ENCODE measurements at regions not wholly inside any gene's neighbourhood (a gene's known extent, or its start where the extent isn't known, plus 50 kb on each side); places are given as distances from the start of the nearest gene placed in this dataset.

GRCh38 chr3:105228696-105229095 lies 138.0 kb upstream of the ALCAM start:
- FAIRE-seq: no peak
- no peak for DNase-seq (ENCODE audit: low read depth, low spot score)

GRCh38 chr3:105232553-105232952 lies 134.2 kb upstream of the ALCAM start:
- H3K4me2 ChIP-seq (ENCODE audit: control insufficient read depth, extremely low read depth, insufficient read depth, low read depth, low read length): no peak overlapping the region
- H4K20me1 ChIP-seq (ENCODE audit: control insufficient read depth, extremely low read depth, insufficient read depth, low read length): no peaks in the 10 kb centered on the region
- no peaks in the 10 kb centered on the region for H3K9me1 ChIP-seq (ENCODE audit: control insufficient read depth, extremely low read depth, insufficient read depth, low read length)
- H3K27ac ChIP-seq (ENCODE audit: control insufficient read depth, insufficient read depth, low read length): no peak overlapping the region
- H3K79me2 ChIP-seq (ENCODE audit: control insufficient read depth, insufficient read depth, low read length): no peaks in the 10 kb centered on the region
- H3K4me1 ChIP-seq (ENCODE audit: control insufficient read depth, extremely low read depth, insufficient read depth, low read length): no peaks in the 10 kb centered on the region
- peaks cover 3% of the 10 kb centered on the region for H3K9me3 ChIP-seq (ENCODE audit: control insufficient read depth, low read depth, low read length)
- no peaks in the 10 kb centered on the region for H3K36me3 ChIP-seq (ENCODE audit: control insufficient read depth in 2 of 2, extremely low read depth in 1 of 2, insufficient read depth in 2 of 2, low read length in 2 of 2)
- FAIRE-seq (no peak), DNase-seq (ENCODE audit: low read depth, low spot score) (no peak)
- H3K9ac ChIP-seq (ENCODE audit: control insufficient read depth, extremely low read depth, insufficient read depth, low read length): no peak overlapping the region
- TF ChIP-seq EZH2 (IDR thresholded peaks at IDR 0.05; ENCODE audit: low read length) (no peak), CTCF (optimal IDR thresholded peaks at IDR 0.05 in 1 of 3, IDR thresholded peaks at IDR 0.05 in 1 of 3, conservative IDR thresholded peaks at IDR 0.05 in 1 of 3; ENCODE audit: extremely low read depth in 1 of 3, insufficient read depth in 2 of 3, low read length in 3 of 3) (no peak)
- no peak overlapping the region for H2AFZ ChIP-seq (ENCODE audit: control insufficient read depth, low read length)
- no peak overlapping the region for H3K4me3 ChIP-seq (ENCODE audit: control insufficient read depth in 2 of 3, extremely low read depth in 1 of 3, insufficient read depth in 2 of 3, low read depth in 1 of 3, low read length in 3 of 3)
- H3K27me3 ChIP-seq (ENCODE audit: control insufficient read depth, extremely low read depth, insufficient read depth, low read length): no peaks in the 10 kb centered on the region
- dilution Hi-C loops (cut with MboI; ENCODE audit: extremely low pct_ligation_motif_present, low sequenced_read_pairs): no loop called here

More at GRCh38 chr3:105228696-105229095, 138.0 kb upstream of the ALCAM start:
- Histone ChIP-seq H3K4me1 (ENCODE audit: control insufficient read depth, extremely low read depth, insufficient read depth, low read length) (no peaks in the 10 kb centered on the region), H2AFZ (ENCODE audit: control insufficient read depth, low read length) (no peak overlapping the region), H3K9me1 (ENCODE audit: control insufficient read depth, extremely low read depth, insufficient read depth, low read length) (no peaks in the 10 kb centered on the region), H3K27ac (ENCODE audit: control insufficient read depth, insufficient read depth, low read length) (no peak overlapping the region), H4K20me1 (ENCODE audit: control insufficient read depth, extremely low read depth, insufficient read depth, low read length) (no peaks in the 10 kb centered on the region), H3K36me3 (ENCODE audit: control insufficient read depth in 2 of 2, extremely low read depth in 1 of 2, insufficient read depth in 2 of 2, low read length in 2 of 2) (no peaks in the 10 kb centered on the region), H3K4me2 (ENCODE audit: control insufficient read depth, extremely low read depth, insufficient read depth, low read depth, low read length) (no peak overlapping the region), H3K9ac (ENCODE audit: control insufficient read depth, extremely low read depth, insufficient read depth, low read length) (no peak overlapping the region), H3K27me3 (ENCODE audit: control insufficient read depth, extremely low read depth, insufficient read depth, low read length) (no peaks in the 10 kb centered on the region), H3K9me3 (ENCODE audit: control insufficient read depth, low read depth, low read length) (peaks cover 3% of the 10 kb centered on the region), H3K4me3 (ENCODE audit: control insufficient read depth in 2 of 3, extremely low read depth in 1 of 3, insufficient read depth in 2 of 3, low read depth in 1 of 3, low read length in 3 of 3) (no peak overlapping the region), H3K79me2 (ENCODE audit: control insufficient read depth, insufficient read depth, low read length) (no peaks in the 10 kb centered on the region)
- dilution Hi-C loops (cut with MboI; ENCODE audit: extremely low pct_ligation_motif_present, low sequenced_read_pairs): no loop called here
- TF ChIP-seq EZH2 (IDR thresholded peaks at IDR 0.05; ENCODE audit: low read length): no peak
- no peak for TF ChIP-seq CTCF (optimal IDR thresholded peaks at IDR 0.05 in 1 of 3, IDR thresholded peaks at IDR 0.05 in 1 of 3, conservative IDR thresholded peaks at IDR 0.05 in 1 of 3; ENCODE audit: extremely low read depth in 1 of 3, insufficient read depth in 2 of 3, low read length in 3 of 3)
